ENCODE measurements at regions not wholly inside any gene's neighbourhood (a gene's known extent, or its start where the extent isn't known, plus 50 kb on each side); places are given as distances from the start of the nearest gene placed in this dataset.

GRCh38 chr18:61677435-61677970, 215.3 kb downstream of the RNF152 start:
- Histone ChIP-seq H3K27me3 (ENCODE audit: insufficient read depth, low read depth) (no peaks in the 10 kb centered on the region), H2AFZ (ENCODE audit: low read depth) (no peak overlapping the region), H4K20me1 (ENCODE audit: insufficient read depth) (no peaks in the 10 kb centered on the region), H3K4me3 (IDR thresholded peaks at IDR 0.05; ENCODE audit: insufficient read depth, low read depth, low read length) (no peak overlapping the region), H3K36me3 (ENCODE audit: insufficient read depth) (no peaks in the 10 kb centered on the region), H3K4me1 (ENCODE audit: low read depth, poor library complexity, severe bottlenecking) (no peaks in the 10 kb centered on the region), H3K79me2 (ENCODE audit: insufficient read depth, low read depth) (no peaks in the 10 kb centered on the region), H3K27ac (no peak overlapping the region), H3K4me2 (no peak overlapping the region), H3K9ac (no peak overlapping the region)
- TF ChIP-seq, protein P1, sequence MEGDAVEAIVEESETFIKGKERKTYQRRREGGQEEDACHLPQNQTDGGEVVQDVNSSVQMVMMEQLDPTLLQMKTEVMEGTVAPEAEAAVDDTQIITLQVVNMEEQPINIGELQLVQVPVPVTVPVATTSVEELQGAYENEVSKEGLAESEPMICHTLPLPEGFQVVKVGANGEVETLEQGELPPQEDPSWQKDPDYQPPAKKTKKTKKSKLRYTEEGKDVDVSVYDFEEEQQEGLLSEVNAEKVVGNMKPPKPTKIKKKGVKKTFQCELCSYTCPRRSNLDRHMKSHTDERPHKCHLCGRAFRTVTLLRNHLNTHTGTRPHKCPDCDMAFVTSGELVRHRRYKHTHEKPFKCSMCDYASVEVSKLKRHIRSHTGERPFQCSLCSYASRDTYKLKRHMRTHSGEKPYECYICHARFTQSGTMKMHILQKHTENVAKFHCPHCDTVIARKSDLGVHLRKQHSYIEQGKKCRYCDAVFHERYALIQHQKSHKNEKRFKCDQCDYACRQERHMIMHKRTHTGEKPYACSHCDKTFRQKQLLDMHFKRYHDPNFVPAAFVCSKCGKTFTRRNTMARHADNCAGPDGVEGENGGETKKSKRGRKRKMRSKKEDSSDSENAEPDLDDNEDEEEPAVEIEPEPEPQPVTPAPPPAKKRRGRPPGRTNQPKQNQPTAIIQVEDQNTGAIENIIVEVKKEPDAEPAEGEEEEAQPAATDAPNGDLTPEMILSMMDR (conservative IDR thresholded peaks at IDR 0.05; ENCODE audit: low read depth, low read length): no peak

DNA sequence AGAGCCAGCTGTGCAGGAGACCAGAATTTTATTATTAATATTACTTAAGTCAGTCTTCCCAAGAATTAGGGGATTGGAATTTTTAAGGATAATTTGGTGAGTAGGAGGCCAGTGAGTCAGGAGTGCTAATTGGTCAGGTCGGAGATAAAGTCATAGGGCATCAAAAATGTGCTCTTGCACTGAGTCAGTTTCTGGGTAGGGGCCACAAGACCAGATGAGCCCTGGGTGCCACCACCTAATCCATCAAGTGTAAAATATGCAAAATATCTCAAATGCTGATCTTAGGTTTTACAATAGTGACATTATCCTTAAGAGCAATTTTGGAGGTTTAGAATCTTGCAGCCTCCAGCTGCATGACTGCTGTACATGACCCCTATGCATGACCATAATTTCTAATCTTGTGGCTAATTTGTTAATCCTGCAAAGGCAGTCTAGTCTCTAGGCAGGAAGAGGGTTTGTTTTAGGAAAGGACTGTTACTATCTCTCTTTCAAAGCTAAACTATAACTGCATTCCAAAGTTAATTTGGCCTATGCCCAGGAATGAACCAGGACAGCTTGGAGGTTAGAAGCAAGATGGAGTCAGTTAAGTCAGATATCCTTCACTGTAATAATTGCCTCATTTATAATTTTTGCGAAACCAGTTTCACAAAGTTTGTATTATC, 215.9 kb downstream of the RNF152 start:
- H3K4me1 ChIP-seq (ENCODE audit: low read depth, poor library complexity, severe bottlenecking): no peaks in the 10 kb centered on the region
- H3K4me2 ChIP-seq: no peak overlapping the region
- no peak overlapping the region for H3K4me3 ChIP-seq (IDR thresholded peaks at IDR 0.05; ENCODE audit: insufficient read depth, low read depth, low read length)
- H3K36me3 ChIP-seq (ENCODE audit: insufficient read depth): no peaks in the 10 kb centered on the region
- no peaks in the 10 kb centered on the region for H4K20me1 ChIP-seq (ENCODE audit: insufficient read depth)
- no peak overlapping the region for H2AFZ ChIP-seq (ENCODE audit: low read depth)
- no peaks in the 10 kb centered on the region for H3K79me2 ChIP-seq (ENCODE audit: insufficient read depth, low read depth)
- TF ChIP-seq, protein P1 (conservative IDR thresholded peaks at IDR 0.05; ENCODE audit: low read depth, low read length): no peak
- H3K27me3 ChIP-seq (ENCODE audit: insufficient read depth, low read depth): no peaks in the 10 kb centered on the region
- H3K9ac ChIP-seq: no peak overlapping the region
- no peak overlapping the region for H3K27ac ChIP-seq

DNA sequence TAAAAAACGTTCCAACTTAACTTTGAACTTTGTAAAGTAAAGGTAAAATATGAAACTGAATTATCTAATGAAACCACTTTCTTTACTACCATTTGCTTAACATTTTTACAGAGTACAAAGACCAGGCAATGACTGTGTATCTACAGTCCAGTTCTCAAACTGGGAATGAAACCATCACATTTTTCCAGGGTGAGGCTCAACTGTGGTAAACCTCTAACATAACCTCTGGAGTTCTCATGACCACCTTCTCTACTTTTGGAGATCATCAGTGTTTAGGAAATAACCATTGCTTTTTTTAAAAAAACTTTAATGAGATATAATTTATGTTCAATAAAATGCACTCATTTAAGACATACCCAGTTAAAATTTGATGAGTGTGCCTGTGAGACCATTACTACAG, 223.5 kb downstream of the RNF152 start:
- Histone ChIP-seq H3K36me3 (ENCODE audit: insufficient read depth) (no peaks in the 10 kb centered on the region; the same call in 1 of the 2 replicates), H3K4me2 (no peak overlapping the region), H2AFZ (ENCODE audit: low read depth) (no peak overlapping the region), H3K4me1 (ENCODE audit: low read depth, poor library complexity, severe bottlenecking) (no peaks in the 10 kb centered on the region), H3K27me3 (ENCODE audit: insufficient read depth, low read depth) (no peaks in the 10 kb centered on the region), H3K4me3 (IDR thresholded peaks at IDR 0.05; ENCODE audit: insufficient read depth, low read depth, low read length) (no peak overlapping the region), H3K27ac (no peak overlapping the region), H3K9ac (no peak overlapping the region), H4K20me1 (ENCODE audit: insufficient read depth) (no peaks in the 10 kb centered on the region), H3K79me2 (ENCODE audit: insufficient read depth, low read depth) (no peaks in the 10 kb centered on the region)
- TF ChIP-seq, protein P1 (conservative IDR thresholded peaks at IDR 0.05; ENCODE audit: low read depth, low read length): no peak

- Histone ChIP-seq H3K4me3 (IDR thresholded peaks at IDR 0.05; ENCODE audit: insufficient read depth, low read depth, low read length) (no peak overlapping the region), H3K27ac (no peak overlapping the region), H3K4me1 (ENCODE audit: low read depth, poor library complexity, severe bottlenecking) (no peaks in the 10 kb centered on the region), H4K20me1 (ENCODE audit: insufficient read depth) (no peaks in the 10 kb centered on the region), H3K9ac (no peak overlapping the region), H3K36me3 (ENCODE audit: insufficient read depth) (no peaks in the 10 kb centered on the region; the same call in 1 of the 2 replicates), H2AFZ (ENCODE audit: low read depth) (no peak overlapping the region), H3K4me2 (no peak overlapping the region), H3K27me3 (ENCODE audit: insufficient read depth, low read depth) (no peaks in the 10 kb centered on the region), H3K79me2 (ENCODE audit: insufficient read depth, low read depth) (no peaks in the 10 kb centered on the region)
- TF ChIP-seq, protein P1 (conservative IDR thresholded peaks at IDR 0.05; ENCODE audit: low read depth, low read length): no peak
Measured at GRCh38 chr18:61666876-61667590, 225.8 kb downstream of the RNF152 start.
